NB4 (cell line): ENCODE measurements at regions not wholly inside any gene's neighbourhood (a gene's known extent, or its start where the extent isn't known, plus 50 kb on each side); places are given as distances from the start of the nearest gene placed in this dataset.
"Not testable (repeated sequence)": the region's sequence is repeated elsewhere in the genome, so short reads cannot be mapped to it uniquely, and the experiment has no call there.

Source experiments
- DNase-seq: peaks from one replicate; pipeline ENCODE4 v3.0.0; 2010; ENCODE audit warnings: low read depth
- H3K4me3 ChIP-seq: one replicate; pipeline ENCODE4 v1.5.1; 2011; ENCODE audit warnings: mild to moderate bottlenecking, low read depth, low read length, moderate library complexity
- CTCF ChIP-seq: IDR thresholded peaks from one replicate; pipeline ENCODE4 v1.5.1; 2012; ENCODE audit warnings: low read depth, low read length
- MAX ChIP-seq: IDR thresholded peaks from 2 replicates; pipeline ENCODE4 v1.6.1; 2011; ENCODE audit warnings: low read depth, low read length
- MYC ChIP-seq: IDR thresholded peaks from 2 replicates; pipeline ENCODE4 v1.6.1; 2011; ENCODE audit warnings: low read depth, low read length
- POLR2A ChIP-seq: IDR thresholded peaks from 2 replicates; pipeline ENCODE4 v1.6.1; 2011; ENCODE audit warnings: mild to moderate bottlenecking; ENCODE audit not compliant: insufficient read length; ENCODE audit errors: extremely low read depth

GRCh38 chr11:35046681-35047080 is 92.3 kb upstream of the CD44 start:
- no peak for TF ChIP-seq CTCF
- no peak for TF ChIP-seq POLR2A
- no peak for TF ChIP-seq MYC
- no peak for TF ChIP-seq MAX
- DNase-seq = no peak
- no peak overlapping the region for H3K4me3 ChIP-seq

GRCh38 chr11:35047179-35047578 is 91.8 kb upstream of the CD44 start:
- peak; percentile 72 for DNase-seq
- TF ChIP-seq MYC = no peak
- 0 out of 2 replicates have a peak, but pooled peaks have one; percentile 8 for TF ChIP-seq MAX
- H3K4me3 ChIP-seq = no peak overlapping the region

- no peak for DNase-seq
- H3K4me3 ChIP-seq = no peak overlapping the region
These were observed 91.2 kb upstream of the CD44 start for GRCh38 chr11:35047769-35048168.

GRCh38 chr11:35048346-35048745 is 90.6 kb upstream of the CD44 start:
- peak; percentile 62 for DNase-seq

More at GRCh38 chr11:35047769-35048168, 91.2 kb upstream of the CD44 start:
- TF ChIP-seq MAX = no peak

GRCh38 chr11:35049859-35050531 is 89.0 kb upstream of the CD44 start:
- peak; percentile 53 for DNase-seq
- peak overlapping the region; percentile 39 for H3K4me3 ChIP-seq
- TF ChIP-seq MAX = no peak
- TF ChIP-seq CTCF = no peak
- no peak for TF ChIP-seq POLR2A
- TF ChIP-seq MYC = no peak

More at GRCh38 chr11:35048346-35048745, 90.6 kb upstream of the CD44 start:
- H3K4me3 ChIP-seq = not testable (repeated sequence)

- no peak for TF ChIP-seq MAX
- TF ChIP-seq CTCF = no peak
- no peak for TF ChIP-seq POLR2A
- TF ChIP-seq MYC = no peak
- peak overlapping the region; percentile 39 for H3K4me3 ChIP-seq
- DNase-seq = peak; percentile 92
These were observed 88.4 kb upstream of the CD44 start for GRCh38 chr11:35050541-35050995.

- H3K4me3 ChIP-seq = no peak overlapping the region
- no peak for DNase-seq
These were observed 82.4 kb upstream of the CD44 start for GRCh38 chr11:35056391-35057093.

More at GRCh38 chr11:35056391-35057093, 82.4 kb upstream of the CD44 start:
- TF ChIP-seq MAX = no peak
